HG03280 (cell line): ENCODE measurements at regions not wholly inside any gene's neighbourhood (a gene's known extent, or its start where the extent isn't known, plus 50 kb on each side); places are given as distances from the start of the nearest gene placed in this dataset.

ENCODE experiments used
- ATAC-seq: cut with Tn5 transposase; IDR thresholded peaks from one replicate; pipeline ENCODE4 v1.9.1; 2021; ENCODE audit warnings: mild to moderate bottlenecking, moderate library complexity; ENCODE audit not compliant: unreplicated experiment

DNA sequence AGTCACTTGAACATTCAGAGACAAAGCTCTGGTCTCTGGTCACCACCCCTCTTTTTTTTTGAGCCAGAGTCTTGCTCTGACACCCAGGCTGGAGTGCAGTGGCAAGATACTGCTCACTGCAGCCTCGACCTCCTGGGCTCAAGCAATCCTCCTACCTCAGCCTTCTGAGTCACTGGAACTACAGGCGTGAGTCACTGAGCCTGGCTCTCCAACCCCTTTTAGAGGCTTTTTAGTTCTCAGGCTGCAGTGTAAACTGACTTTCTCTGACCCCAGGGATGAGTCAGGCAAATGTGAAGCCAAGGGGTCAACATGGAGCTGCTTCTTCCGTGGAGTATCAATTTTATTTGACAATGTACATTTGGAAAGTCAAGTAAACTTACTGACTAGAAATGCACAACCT is 229.2 kb downstream of the PTTG2 start:
- no peak for ATAC-seq

- no peak for ATAC-seq
These were observed 230.6 kb downstream of the PTTG2 start for GRCh38 chr4:38190717-38191178.

DNA sequence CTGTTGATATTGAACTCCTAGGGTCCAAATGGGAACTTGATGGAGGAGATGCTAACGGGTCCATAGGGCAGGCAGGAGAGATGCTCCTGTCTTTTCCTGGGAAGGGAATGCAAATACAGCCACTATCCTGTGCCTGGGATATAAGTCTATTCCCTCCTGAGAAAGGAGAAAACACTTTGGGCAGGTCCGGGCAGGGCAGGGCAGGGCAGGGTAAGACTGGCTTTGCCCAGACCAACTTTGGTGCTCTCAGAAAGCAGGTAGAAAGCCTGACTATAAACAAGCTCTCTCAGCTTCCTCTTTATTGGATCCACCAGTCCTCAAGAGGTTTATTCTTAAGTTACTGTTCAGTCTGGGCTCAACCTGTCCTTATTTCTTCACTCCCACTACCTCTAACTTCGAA is 232.3 kb downstream of the PTTG2 start:
- ATAC-seq, result no peak

GRCh38 chr4:38193236-38193863 is 233.2 kb downstream of the PTTG2 start:
- ATAC-seq, result no peak

DNA sequence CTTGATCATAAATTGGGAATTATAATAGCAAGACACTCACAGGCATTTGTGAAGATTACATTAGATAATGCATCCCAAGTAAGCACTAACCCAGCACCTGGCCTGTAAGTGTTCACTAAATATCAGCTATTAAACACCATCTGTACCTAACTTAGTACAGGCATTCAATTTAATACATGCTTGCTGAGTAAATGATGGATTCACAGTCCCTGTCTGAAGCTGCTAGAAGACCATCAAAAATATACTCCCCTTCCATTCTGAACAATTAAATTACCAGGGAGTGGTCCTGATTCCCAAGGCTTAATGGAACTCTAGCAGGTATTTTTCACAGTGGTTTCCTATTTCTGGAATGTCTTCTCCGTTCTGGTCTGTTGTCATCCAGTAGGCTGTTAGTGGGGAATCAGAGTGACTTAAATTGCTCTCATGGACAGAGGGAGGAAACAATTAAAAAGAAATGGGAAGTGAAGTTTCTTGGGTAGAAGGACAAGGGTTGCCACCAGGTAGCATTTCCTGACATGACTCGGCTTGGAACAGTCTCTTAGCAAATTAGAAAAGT is 233.9 kb downstream of the PTTG2 start:
- ATAC-seq, result no peak

DNA sequence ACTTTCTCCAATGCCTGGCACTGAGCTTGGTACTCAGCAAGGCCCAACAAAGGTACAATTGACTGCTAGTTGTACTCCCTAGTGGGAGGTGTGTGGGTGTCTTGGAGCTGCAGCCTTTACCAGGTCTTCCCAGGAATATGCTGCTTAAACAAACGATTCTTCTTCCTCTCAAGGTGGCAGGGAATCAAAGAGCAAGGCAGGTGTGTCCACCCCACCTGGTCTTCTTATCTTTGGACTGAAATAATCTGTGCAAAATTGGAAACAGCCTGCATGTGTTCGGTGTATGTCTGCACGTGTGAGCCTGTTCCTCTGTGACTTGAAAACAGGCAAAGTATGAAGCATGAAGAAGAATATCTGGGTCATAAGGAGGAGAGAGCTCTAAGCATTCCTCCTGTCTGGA is 235.3 kb downstream of the PTTG2 start:
- ATAC-seq, result no peak

DNA sequence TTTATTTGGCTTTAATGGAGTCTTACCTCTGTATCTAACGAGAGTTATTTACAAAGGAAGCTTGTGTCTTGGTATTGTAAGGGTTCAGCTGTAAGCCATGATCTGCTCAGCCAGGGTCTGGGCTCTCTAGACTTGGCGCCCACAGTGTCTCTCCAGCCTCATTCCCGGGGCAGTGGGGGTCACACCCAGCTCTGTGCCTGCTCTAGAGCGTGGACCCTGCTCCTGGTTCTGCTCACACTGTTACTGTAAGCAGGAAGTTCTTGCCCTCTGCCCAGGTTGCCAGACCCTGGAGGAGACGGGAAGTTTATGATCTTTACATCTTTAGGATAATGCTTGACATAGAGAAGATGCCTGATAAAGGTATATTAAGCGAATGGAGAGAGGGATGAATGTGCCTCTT is 235.7 kb downstream of the PTTG2 start:
- no peak for ATAC-seq

DNA sequence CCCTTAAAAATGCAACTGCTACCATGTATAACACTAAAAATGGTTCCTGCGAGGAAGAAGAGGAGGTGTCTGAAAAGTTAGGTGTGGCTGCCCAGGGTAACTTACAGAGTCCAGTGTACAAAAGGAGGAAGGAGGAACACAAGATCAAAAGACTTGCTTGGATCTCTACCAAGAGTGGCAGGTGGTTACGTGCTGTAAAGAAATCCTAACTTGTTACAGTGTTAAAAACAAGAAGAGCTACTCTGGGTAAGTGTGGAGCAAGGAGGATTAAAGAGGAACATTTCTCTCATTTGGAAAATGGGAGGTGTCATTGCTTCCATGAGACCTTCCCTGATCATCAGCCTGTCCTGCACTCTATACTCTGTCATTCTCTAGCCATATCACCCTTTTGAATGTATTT is 242.0 kb downstream of the PTTG2 start:
- no peak for ATAC-seq

- no peak for ATAC-seq
These were observed 243.4 kb downstream of the PTTG2 start for GRCh38 chr4:38203609-38204008.

GRCh38 chr4:38204339-38205035 is 244.3 kb downstream of the PTTG2 start:
- no peak for ATAC-seq

GRCh38 chr4:38205261-38205660 is 245.1 kb downstream of the PTTG2 start:
- ATAC-seq, result no peak

DNA sequence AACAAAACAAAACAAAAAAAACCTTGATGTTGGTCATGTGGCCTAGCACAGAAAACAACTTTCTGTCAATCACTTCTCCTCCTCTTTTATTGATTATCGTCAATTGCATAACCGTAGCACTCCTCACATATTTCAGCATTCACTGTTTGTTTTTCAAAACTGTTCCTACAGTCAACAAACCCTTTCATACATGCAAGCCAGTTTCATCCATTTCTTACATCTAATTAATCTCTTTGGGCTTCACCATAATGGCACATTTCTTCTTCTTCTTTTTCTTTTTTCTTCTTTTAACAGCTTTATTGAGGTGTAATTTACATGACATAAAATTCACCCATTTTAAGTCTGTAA is 246.9 kb downstream of the PTTG2 start:
- no peak for ATAC-seq

DNA sequence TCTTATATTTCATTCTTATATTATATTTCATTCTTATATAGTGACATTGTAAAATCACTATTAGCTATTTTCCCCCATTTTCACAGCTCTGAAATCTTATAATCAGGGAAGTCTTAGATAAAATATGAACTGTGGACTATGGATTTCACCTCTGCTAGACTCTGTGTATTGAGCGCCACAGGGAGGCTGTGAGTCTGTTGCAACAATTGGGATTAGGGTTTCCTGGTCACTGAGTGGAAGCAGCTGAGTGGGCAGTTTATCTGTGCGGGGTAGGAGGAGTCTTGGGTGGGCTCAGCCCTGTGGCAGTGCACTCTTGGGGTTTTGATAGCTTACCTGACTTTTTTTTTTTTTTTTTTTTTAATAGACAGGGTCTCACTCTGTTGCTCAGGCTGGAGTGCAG is 249.5 kb downstream of the PTTG2 start:
- no peak for ATAC-seq

DNA sequence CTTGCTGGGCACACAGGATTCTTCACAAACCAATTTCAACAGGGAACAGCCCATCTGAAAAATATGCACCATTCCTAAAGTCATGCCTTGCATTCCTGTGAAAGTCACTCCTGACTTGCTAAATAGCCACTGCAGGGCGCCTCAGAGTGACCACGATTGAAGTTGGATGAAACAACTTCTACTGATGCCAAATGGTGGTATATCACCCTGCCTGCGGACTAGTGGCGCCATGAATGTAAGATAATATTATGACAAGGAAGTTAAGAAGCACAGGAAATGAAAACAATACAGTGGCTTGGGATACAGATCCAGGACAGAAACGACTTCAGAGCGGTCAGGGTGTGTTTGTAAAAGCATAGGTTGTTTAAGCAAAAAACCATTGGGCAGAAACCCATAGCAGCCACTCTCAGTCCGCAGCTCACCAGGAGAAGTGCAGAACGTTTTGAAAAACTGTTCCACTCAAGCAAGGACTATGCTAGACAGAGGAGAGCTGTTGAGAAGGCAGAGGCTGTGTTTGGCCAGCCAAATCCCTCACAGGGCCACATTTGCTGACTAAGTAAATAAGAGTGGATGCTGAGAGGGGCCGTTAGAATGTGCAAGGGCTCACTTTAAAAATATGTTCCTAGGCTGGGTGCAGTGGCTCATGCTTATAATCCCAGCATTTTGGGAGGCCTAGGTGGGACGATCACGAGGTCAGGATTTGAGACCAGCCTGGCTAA is 250.4 kb downstream of the PTTG2 start:
- ATAC-seq, result no peak

GRCh38 chr4:38211885-38212284 is 251.7 kb downstream of the PTTG2 start:
- ATAC-seq, result no peak

- ATAC-seq, result no peak
These were observed 253.0 kb downstream of the PTTG2 start for GRCh38 chr4:38213083-38213805.

- no peak for ATAC-seq
These were observed 262.7 kb downstream of the PTTG2 start for GRCh38 chr4:38222892-38223291.

- no peak for ATAC-seq
These were observed 263.1 kb downstream of the PTTG2 start for GRCh38 chr4:38223306-38223705.

GRCh38 chr4:38223782-38224236 is 263.6 kb downstream of the PTTG2 start:
- no peak for ATAC-seq

- ATAC-seq, result no peak
These were observed 264.7 kb downstream of the PTTG2 start for GRCh38 chr4:38224850-38225249.

DNA sequence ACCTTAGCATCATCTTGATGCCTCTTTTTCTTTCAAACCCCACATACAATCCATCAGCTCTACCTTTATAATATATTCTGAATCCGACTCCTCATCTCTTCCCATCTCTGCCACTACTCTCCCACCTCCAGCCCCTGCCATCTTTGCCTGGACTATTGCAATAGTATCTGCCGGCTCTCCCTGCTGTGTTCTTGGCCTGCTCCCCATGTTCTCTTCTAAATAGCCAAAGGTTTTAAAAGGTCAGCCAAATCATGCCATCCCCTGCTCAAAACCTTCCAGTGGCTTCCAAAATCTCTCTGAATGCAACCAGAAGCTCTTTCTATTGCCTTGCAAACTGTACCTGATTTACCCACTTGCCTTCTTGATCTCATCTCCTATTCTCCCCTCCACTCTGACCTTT is 266.0 kb downstream of the PTTG2 start:
- no peak for ATAC-seq
